ENCODE measurements at regions not wholly inside any gene's neighbourhood (a gene's known extent, or its start where the extent isn't known, plus 50 kb on each side); places are given as distances from the start of the nearest gene placed in this dataset.
A peak's percentile ranks its signal among the peaks of the same experiment; 100 is the strongest.

- no peaks in the 10 kb centered on the region; a peak in 1 of 4 replicates for H3K79me2 ChIP-seq (ENCODE audit: control insufficient read depth in 1 of 2, insufficient read depth in 2 of 2, low read length in 2 of 2)
- peak overlapping the region; percentile 95; the same call in 1 of the 2 replicates for H2BK12ac ChIP-seq (ENCODE audit: low read depth, low read length)
- 89% methylated on average over 5 of the region's 5 CpGs; no CpG with 5 or more reads in 1 of the 2 experiments for WGBS, 2 experiments (ENCODE audit: extremely low coverage in 1 of 2, insufficient coverage in 1 of 2, insufficient read length in 1 of 2, insufficient replicate concordance in 2 of 2, low coverage in 1 of 2, low lambda C conversion rate in 2 of 2, missing lambda C conversion rate in 1 of 2)
- no peak overlapping the region for H3K23ac ChIP-seq (ENCODE audit: insufficient read length)
- H3K4ac ChIP-seq (replicated peaks; ENCODE audit: insufficient read length, low read depth, low read length): no peak overlapping the region
- no peaks in the 10 kb centered on the region for H3K79me1 ChIP-seq (ENCODE audit: low read depth, low read length)
- H3K27me3 ChIP-seq (replicated peaks in 1 of 4; ENCODE audit: control insufficient read depth in 3 of 4, extremely low read depth in 1 of 4, insufficient read depth in 3 of 4, low read length in 3 of 4): no peaks in the 10 kb centered on the region
- POLR2A ChIA-PET (ENCODE audit: partially characterized antibody): interaction anchor here (0.6 kb wide), 1 partner anchor 91 kb away, joined by 4 read pairs; no protein-coding TSS in a partner anchor
- no peak overlapping the region for H4K8ac ChIP-seq (ENCODE audit: extremely low read depth, insufficient read depth, low read length)
- no peak overlapping the region for H3K27ac ChIP-seq (ENCODE audit: low read depth, low read length)
- H3K36me3 ChIP-seq (ENCODE audit: control insufficient read depth in 2 of 4, insufficient read depth in 4 of 4, low read length in 3 of 4): no peaks in the 10 kb centered on the region
- H3K4me3 ChIP-seq (ENCODE audit: extremely low read depth in 1 of 4, insufficient read depth in 2 of 4, low read depth in 3 of 4, low read length in 4 of 4): no peak overlapping the region
- peak overlapping the region; percentile 18 for H4K5ac ChIP-seq (ENCODE audit: insufficient read length, low read depth, low read length)
- H3K9ac ChIP-seq (replicated peaks in 1 of 4; ENCODE audit: extremely low read depth in 1 of 4, low read depth in 3 of 4, low read length in 3 of 4): no peak overlapping the region
- H4K20me1 ChIP-seq (replicated peaks in 1 of 2; ENCODE audit: control insufficient read depth in 1 of 2, insufficient read depth in 2 of 2, low read length in 2 of 2): no peaks in the 10 kb centered on the region
- peak overlapping the region; percentile 63 for H4K91ac ChIP-seq (replicated peaks; ENCODE audit: insufficient read length, low read length)
- H2AFZ ChIP-seq (ENCODE audit: low read length): 0 out of 2 replicates have a peak overlapping the region, but pooled peaks have one; percentile 12
- H3K4me2 ChIP-seq (ENCODE audit: insufficient read depth in 1 of 2, low read depth in 2 of 2, low read length in 2 of 2): no peak overlapping the region
- FAIRE-seq: no peak
- H2BK20ac ChIP-seq (ENCODE audit: low read length): peak overlapping the region; percentile 94
- H2BK5ac ChIP-seq (ENCODE audit: low read depth, low read length): peak overlapping the region; percentile 72; the same call in 1 of the 2 replicates
- H3K4me1 ChIP-seq (replicated peaks in 1 of 4; ENCODE audit: control insufficient read depth in 3 of 4, insufficient read depth in 4 of 4, low read length in 3 of 4): peaks cover 5 to 20% (median 14%) of the 10 kb centered on the region in 4 experiments
- peak overlapping the region; percentile 87; the same call in 1 of the 2 replicates for H2AK5ac ChIP-seq (ENCODE audit: low read depth, low read length)
- H3K14ac ChIP-seq (ENCODE audit: insufficient read length): no peak overlapping the region
- H3K9me3 ChIP-seq (ENCODE audit: insufficient read depth in 2 of 2, low read depth in 1 of 2, low read length in 1 of 2): no peaks in the 10 kb centered on the region
- no peak overlapping the region for H3K56ac ChIP-seq (replicated peaks; ENCODE audit: insufficient read length, low read depth, low read length)
- peak overlapping the region; percentile 77; the same call in 1 of the 2 replicates for H2BK15ac ChIP-seq (ENCODE audit: low read length)
- TF ChIP-seq FOSL1 (IDR thresholded peaks at IDR 0.05; ENCODE audit: insufficient read depth, low read depth, low read length): no peak
- no peak for TF ChIP-seq HDAC6 (IDR thresholded peaks at IDR 0.05; ENCODE audit: low read depth, low read length)
- no peak for TF ChIP-seq SP2 (IDR thresholded peaks at IDR 0.05; ENCODE audit: low read length)
- TF ChIP-seq SRF (IDR thresholded peaks at IDR 0.05; ENCODE audit: low read depth, low read length): no peak
- no peak for TF ChIP-seq SIRT6 (IDR thresholded peaks at IDR 0.05; ENCODE audit: low read length)
- TF ChIP-seq SAP30 (IDR thresholded peaks at IDR 0.05; ENCODE audit: insufficient read depth, insufficient replicate concordance, low read length): no peak
- no peak for TF ChIP-seq ASH2L (IDR thresholded peaks at IDR 0.05; ENCODE audit: low read length)
- no peak for TF ChIP-seq PHF8 (conservative IDR thresholded peaks at IDR 0.05; ENCODE audit: low read depth, low read length)
- no peak for TF ChIP-seq SP1 (IDR thresholded peaks at IDR 0.05; ENCODE audit: low read depth, low read length)
- TF ChIP-seq, protein P1, sequence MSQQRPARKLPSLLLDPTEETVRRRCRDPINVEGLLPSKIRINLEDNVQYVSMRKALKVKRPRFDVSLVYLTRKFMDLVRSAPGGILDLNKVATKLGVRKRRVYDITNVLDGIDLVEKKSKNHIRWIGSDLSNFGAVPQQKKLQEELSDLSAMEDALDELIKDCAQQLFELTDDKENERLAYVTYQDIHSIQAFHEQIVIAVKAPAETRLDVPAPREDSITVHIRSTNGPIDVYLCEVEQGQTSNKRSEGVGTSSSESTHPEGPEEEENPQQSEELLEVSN (IDR thresholded peaks at IDR 0.05): no peak
- TF ChIP-seq BACH1 (IDR thresholded peaks at IDR 0.05; ENCODE audit: low read length): no peak
- TF ChIP-seq MAX (IDR thresholded peaks at IDR 0.05): no peak
- CTCF ChIA-PET (ENCODE audit: partially characterized antibody): interaction anchor here (0.7 to 3.5 kb wide), 10 partner anchors 10 to 111 kb away, joined by 3 to 28 read pairs (median 4); partner anchors contain the start of gene IL6
- no peak for DNase-seq (ENCODE audit: low read depth in 1 of 2, low spot score in 2 of 2)
- H3K23me2 ChIP-seq (ENCODE audit: low read depth, low read length): peaks cover 2% of the 10 kb centered on the region; the same call in 1 of the 2 replicates
- peak overlapping the region; percentile 48 for H3K18ac ChIP-seq (ENCODE audit: extremely low read depth, low read length)
- H2BK120ac ChIP-seq (replicated peaks; ENCODE audit: low read depth, low read length): no peak overlapping the region
Measured at GRCh38 chr7:22671177-22671879, 55.7 kb upstream of the IL6 start.
